SK-N-SH treated with all-trans-retinoic acid at 6 μM for 48 hours (cell line): ENCODE measurements at regions not wholly inside any gene's neighbourhood (a gene's known extent, or its start where the extent isn't known, plus 50 kb on each side); places are given as distances from the start of the nearest gene placed in this dataset.

Source experiments
- CREB5 ChIP-seq: fragments of 250-450 bp; sonication (Bioruptor Pico); IDR thresholded peaks from 2 replicates; pipeline ENCODE4 v1.5.1; 2020; ENCODE audit warnings: low read depth, mild to moderate bottlenecking, moderate library complexity
- ESRRG ChIP-seq: fragments of 250-450 bp; sonication (Bioruptor Pico); IDR thresholded peaks from 2 replicates; pipeline ENCODE4 v1.6.1; 2021; ENCODE audit warnings: mild to moderate bottlenecking
- POU6F1 ChIP-seq: fragments of 250-450 bp; sonication (Bioruptor Pico); IDR thresholded peaks from 2 replicates; pipeline ENCODE4 v1.8.0; 2021; ENCODE audit warnings: low read depth, mild to moderate bottlenecking, moderate library complexity, borderline replicate concordance
- RARB ChIP-seq: fragments of 250-450 bp; sonication (Bioruptor Pico); IDR thresholded peaks from 2 replicates; pipeline ENCODE4 v1.8.0; 2021; ENCODE audit warnings: mild to moderate bottlenecking, moderate library complexity
- TCF4 ChIP-seq: fragments of 250-450 bp; sonication (Bioruptor Pico); IDR thresholded peaks from 2 replicates; pipeline ENCODE4 v1.8.0; 2021; ENCODE audit warnings: mild to moderate bottlenecking, moderate library complexity, borderline replicate concordance
- ZC3H10 ChIP-seq: fragments of 250-450 bp; sonication (Bioruptor Pico); IDR thresholded peaks from 2 replicates; pipeline ENCODE4 v1.5.1; 2021; ENCODE audit warnings: mild to moderate bottlenecking, moderate library complexity
- ZNF565 ChIP-seq: fragments of 450-650 bp; formaldehyde crosslinking; conservative IDR thresholded peaks from 2 replicates; pipeline ENCODE4 v1.5.0; 2020; ENCODE audit warnings: low read depth, mild to moderate bottlenecking, moderate library complexity
- TF ChIP-seq, protein P1 (sequence below): fragments of 250-450 bp; sonication (Bioruptor Pico); IDR thresholded peaks from 2 replicates; pipeline ENCODE4 v1.8.0; 2020; ENCODE audit warnings: mild to moderate bottlenecking, moderate library complexity, borderline replicate concordance

GRCh38 chr2:13745330-13745729 lies 887.2 kb upstream of the LRATD1 start:
- TF ChIP-seq ZNF565 (CRISPR knock-in tag): no peak
- TF ChIP-seq RARB (CRISPR knock-in tag): no peak
- no peak for TF ChIP-seq POU6F1 (CRISPR knock-in tag)
- no peak for TF ChIP-seq CREB5
- TF ChIP-seq, protein P1, sequence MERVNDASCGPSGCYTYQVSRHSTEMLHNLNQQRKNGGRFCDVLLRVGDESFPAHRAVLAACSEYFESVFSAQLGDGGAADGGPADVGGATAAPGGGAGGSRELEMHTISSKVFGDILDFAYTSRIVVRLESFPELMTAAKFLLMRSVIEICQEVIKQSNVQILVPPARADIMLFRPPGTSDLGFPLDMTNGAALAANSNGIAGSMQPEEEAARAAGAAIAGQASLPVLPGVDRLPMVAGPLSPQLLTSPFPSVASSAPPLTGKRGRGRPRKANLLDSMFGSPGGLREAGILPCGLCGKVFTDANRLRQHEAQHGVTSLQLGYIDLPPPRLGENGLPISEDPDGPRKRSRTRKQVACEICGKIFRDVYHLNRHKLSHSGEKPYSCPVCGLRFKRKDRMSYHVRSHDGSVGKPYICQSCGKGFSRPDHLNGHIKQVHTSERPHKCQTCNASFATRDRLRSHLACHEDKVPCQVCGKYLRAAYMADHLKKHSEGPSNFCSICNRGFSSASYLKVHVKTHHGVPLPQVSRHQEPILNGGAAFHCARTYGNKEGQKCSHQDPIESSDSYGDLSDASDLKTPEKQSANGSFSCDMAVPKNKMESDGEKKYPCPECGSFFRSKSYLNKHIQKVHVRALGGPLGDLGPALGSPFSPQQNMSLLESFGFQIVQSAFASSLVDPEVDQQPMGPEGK: no peak
- TF ChIP-seq TCF4: no peak
- TF ChIP-seq ESRRG (CRISPR knock-in tag): no peak
- no peak for TF ChIP-seq ZC3H10 (CRISPR knock-in tag)
